B cell (primary cell): ENCODE measurements at regions not wholly inside any gene's neighbourhood (a gene's known extent, or its start where the extent isn't known, plus 50 kb on each side); places are given as distances from the start of the nearest gene placed in this dataset.

Experiments
- ATAC-seq: fragments of 200-7000 bp; cut with Tn5 transposase; one replicate; pipeline ENCODE4 v1.10.0; 2021; ENCODE audit warnings: low read depth, mild to moderate bottlenecking, moderate number of reproducible peaks, moderate library complexity
- CTCF ChIA-PET: fragments of 350-600 bp; sonication (Branson Sonifier 250); formaldehyde crosslinking; loops from one replicate; lab custom pipeline; 2021; ENCODE audit warnings: antibody characterized with exemption, inconsistent platforms; lab: Charles Lee
- POLR2A ChIA-PET: fragments of 350-600 bp; sonication (Branson Sonifier 250); formaldehyde crosslinking; loops from one replicate; lab custom pipeline; 2021; ENCODE audit warnings: antibody characterized with exemption; lab: Charles Lee
- DNase-seq: peaks from one replicate; pipeline ENCODE4 v3.0.0; 2013
- H2AFZ ChIP-seq: 2 replicates; pipeline ENCODE4 v1.6.1; 2012; ENCODE audit warnings: mild to moderate bottlenecking, low read depth, low read length; ENCODE audit not compliant: insufficient read depth, poor library complexity, severe bottlenecking
- H3K27ac ChIP-seq, 2 donors: 1 replicate in 1 of 2; 2 replicates in 1 of 2; pipeline ENCODE4 v1.5.1; 2012 to 2013; ENCODE audit warnings: low read length in 2 of 2, mild to moderate bottlenecking in 2 of 2, moderate library complexity in 1 of 2
- H3K27me3 ChIP-seq, 4 experiments: fragments of 200-600 bp in 1 of 4; sonication (generic) in 1 of 4; replicated peaks in 1 of 4; 1 replicate in 2 of 4; 2 replicates in 2 of 4; pipeline versions ENCODE4 v1.6.1 to v1.7.0; 2013 to 2016; ENCODE audit warnings: low read length in 3 of 4, mild to moderate bottlenecking in 2 of 4, mixed read lengths in 1 of 4, moderate library complexity in 1 of 4; ENCODE audit not compliant: insufficient read depth in 4 of 4, control insufficient read depth in 3 of 4; ENCODE audit errors: control extremely low read depth in 1 of 4
- H3K36me3 ChIP-seq, 2 experiments: replicated peaks in 1 of 2; 1 replicate in 1 of 2; 2 replicates in 1 of 2; pipeline versions ENCODE4 v1.6.1 to v1.7.1; 2013; ENCODE audit warnings: low read length in 1 of 2; ENCODE audit not compliant: insufficient read depth in 2 of 2, control insufficient read depth in 1 of 2; ENCODE audit errors: control extremely low read depth in 1 of 2, extremely low read depth in 1 of 2
- H3K4me1 ChIP-seq, 2 donors: fragments of 200-600 bp in 1 of 2; sonication (generic) in 1 of 2; 1 replicate in 1 of 2; 2 replicates in 1 of 2; pipeline versions ENCODE4 v1.5.1 to v1.6.1; 2013 to 2017; ENCODE audit warnings: low read length in 2 of 2; ENCODE audit not compliant: control insufficient read depth in 2 of 2, insufficient read depth in 2 of 2
- H3K4me2 ChIP-seq: replicated peaks from 2 replicates; pipeline ENCODE3; 2012; ENCODE audit warnings: mild to moderate bottlenecking, low read depth, low read length; ENCODE audit not compliant: poor library complexity, severe bottlenecking
- H3K4me3 ChIP-seq, 5 experiments: fragments of 200-600 bp in 1 of 5; sonication (generic) in 1 of 5; 1 replicate in 3 of 5; 2 replicates in 2 of 5; pipeline versions ENCODE4 v1.5.1 to v1.7.0; 2011 to 2016; ENCODE audit warnings: low read length in 4 of 5, mild to moderate bottlenecking in 4 of 5, low read depth in 2 of 5, control low read depth in 1 of 5, moderate library complexity in 1 of 5; ENCODE audit not compliant: insufficient read depth in 1 of 5; ENCODE audit errors: control extremely low read depth in 1 of 5, extremely low read depth in 1 of 5
- H3K79me2 ChIP-seq: fragments of 200-600 bp; sonication (generic); one replicate; pipeline ENCODE4 v1.6.0; 2016; ENCODE audit warnings: low read length; ENCODE audit not compliant: control insufficient read depth, insufficient read depth
- H3K9ac ChIP-seq: fragments of 200-600 bp; sonication (generic); 2 replicates; pipeline ENCODE4 v1.6.1; 2017; ENCODE audit warnings: mild to moderate bottlenecking, low read length, moderate library complexity
- H3K9me3 ChIP-seq, 3 donors: one replicate each; pipeline versions ENCODE4 v1.6.1 to v1.7.1; 2013; ENCODE audit warnings: low read length in 2 of 3; ENCODE audit not compliant: control insufficient read depth in 2 of 3, insufficient read depth in 1 of 3; ENCODE audit errors: control extremely low read depth in 1 of 3
- H4K20me1 ChIP-seq: 2 replicates; pipeline ENCODE4 v1.6.0; 2012; ENCODE audit warnings: mild to moderate bottlenecking, low read length; ENCODE audit not compliant: insufficient read depth, control insufficient read depth, poor library complexity, severe bottlenecking
- H3K27ac Mint-ChIP-seq: one replicate; pipeline ENCODE4 v1.8.0; 2021; ENCODE audit warnings: mixed read lengths
- H3K27me3 Mint-ChIP-seq: one replicate; pipeline ENCODE4 v1.8.0; 2021; ENCODE audit warnings: mixed read lengths
- H3K4me1 Mint-ChIP-seq: one replicate; pipeline ENCODE4 v1.8.0; 2021; ENCODE audit warnings: mixed read lengths
- H3K4me3 Mint-ChIP-seq: one replicate; pipeline ENCODE4 v1.8.0; 2021; ENCODE audit warnings: mixed read lengths
- H3K9me3 Mint-ChIP-seq: one replicate; pipeline ENCODE4 v1.8.0; 2022; ENCODE audit warnings: mixed read lengths; ENCODE audit not compliant: insufficient read depth
- EZH2 ChIP-seq: IDR thresholded peaks from 2 replicates; pipeline ENCODE4 v1.6.1; 2012; ENCODE audit warnings: borderline replicate concordance, low read depth, mild to moderate bottlenecking, moderate library complexity, low read length; ENCODE audit not compliant: insufficient read depth, poor library complexity, severe bottlenecking
- WGBS: methylation state at CpG from one replicate; pipeline ENCODE4 v1.1.5; 2013; ENCODE audit warnings: missing lambda C conversion rate; ENCODE audit not compliant: insufficient coverage; 5-methylcytosine and 5-hydroxymethylcytosine counted together
- intact Hi-C: fragments of 100-400 bp; cut with micrococcal nuclease; formaldehyde crosslinking; loops from one replicate; pipeline ENCODE4 v1.10.0; 2022
- TF ChIP-seq, protein P1 (sequence below): fragments of 200-600 bp; IDR thresholded peaks from one replicate; pipeline ENCODE4 v1.8.0; 2022; ENCODE audit warnings: antibody characterized with exemption, mild to moderate bottlenecking

GRCh38 chr3:30458376-30459171 is 147.8 kb upstream of the TGFBR2 start:
- Mint-ChIP-seq H3K4me1 (no peaks in the 10 kb centered on the region), H3K4me3 (no peak overlapping the region), H3K27ac (no peak overlapping the region), H3K9me3 (peaks cover 2% of the 10 kb centered on the region), H3K27me3 (no peaks in the 10 kb centered on the region)
- POLR2A ChIA-PET = no interaction called here
- H4K20me1 ChIP-seq = no peaks in the 10 kb centered on the region
- H3K9ac ChIP-seq = no peak overlapping the region
- no peak overlapping the region for H3K27ac ChIP-seq
- DNase-seq (no peak), ATAC-seq (no peak)
- no peaks in the 10 kb centered on the region for H3K4me1 ChIP-seq
- H3K4me2 ChIP-seq = no peak overlapping the region
- no peak overlapping the region for H2AFZ ChIP-seq
- no peak for TF ChIP-seq EZH2
- TF ChIP-seq, protein P1, sequence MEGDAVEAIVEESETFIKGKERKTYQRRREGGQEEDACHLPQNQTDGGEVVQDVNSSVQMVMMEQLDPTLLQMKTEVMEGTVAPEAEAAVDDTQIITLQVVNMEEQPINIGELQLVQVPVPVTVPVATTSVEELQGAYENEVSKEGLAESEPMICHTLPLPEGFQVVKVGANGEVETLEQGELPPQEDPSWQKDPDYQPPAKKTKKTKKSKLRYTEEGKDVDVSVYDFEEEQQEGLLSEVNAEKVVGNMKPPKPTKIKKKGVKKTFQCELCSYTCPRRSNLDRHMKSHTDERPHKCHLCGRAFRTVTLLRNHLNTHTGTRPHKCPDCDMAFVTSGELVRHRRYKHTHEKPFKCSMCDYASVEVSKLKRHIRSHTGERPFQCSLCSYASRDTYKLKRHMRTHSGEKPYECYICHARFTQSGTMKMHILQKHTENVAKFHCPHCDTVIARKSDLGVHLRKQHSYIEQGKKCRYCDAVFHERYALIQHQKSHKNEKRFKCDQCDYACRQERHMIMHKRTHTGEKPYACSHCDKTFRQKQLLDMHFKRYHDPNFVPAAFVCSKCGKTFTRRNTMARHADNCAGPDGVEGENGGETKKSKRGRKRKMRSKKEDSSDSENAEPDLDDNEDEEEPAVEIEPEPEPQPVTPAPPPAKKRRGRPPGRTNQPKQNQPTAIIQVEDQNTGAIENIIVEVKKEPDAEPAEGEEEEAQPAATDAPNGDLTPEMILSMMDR = no peak
- H3K36me3 ChIP-seq = no peaks in the 10 kb centered on the region
- H3K27me3 ChIP-seq = no peaks in the 10 kb centered on the region
- H3K79me2 ChIP-seq = no peaks in the 10 kb centered on the region
- no peak overlapping the region for H3K4me3 ChIP-seq
- CTCF ChIA-PET = interaction anchor here (1.0 kb wide), 1 partner anchor 11 kb away, joined by 3 read pairs; no protein-coding TSS in a partner anchor
- peaks cover 0 to 7% (median 2%) of the 10 kb centered on the region in 3 donors for H3K9me3 ChIP-seq
- intact Hi-C loops = no loop called here
- 100% methylated on average over 1 of the region's 1 CpG for WGBS

- POLR2A ChIA-PET = no interaction called here
- Histone ChIP-seq H3K4me2 (no peak overlapping the region), H2AFZ (no peak overlapping the region), H4K20me1 (no peaks in the 10 kb centered on the region), H3K27me3 (no peaks in the 10 kb centered on the region), H3K36me3 (no peaks in the 10 kb centered on the region), H3K9ac (no peak overlapping the region), H3K4me3 (no peak overlapping the region), H3K79me2 (no peaks in the 10 kb centered on the region), H3K4me1 (no peaks in the 10 kb centered on the region), H3K9me3 (peaks cover 0 to 12% (median 2%) of the 10 kb centered on the region in 3 donors), H3K27ac (no peak overlapping the region)
- ATAC-seq (no peak), DNase-seq (no peak)
- CTCF ChIA-PET = interaction anchor here (1.2 kb wide), 1 partner anchor 142 kb away, joined by 3 read pairs; no protein-coding TSS in a partner anchor
- 83% methylated on average over 2 of the region's 2 CpGs for WGBS
- Mint-ChIP-seq H3K27me3 (no peaks in the 10 kb centered on the region), H3K4me3 (no peak overlapping the region), H3K27ac (no peak overlapping the region), H3K4me1 (no peaks in the 10 kb centered on the region), H3K9me3 (peaks cover 4% of the 10 kb centered on the region)
- intact Hi-C loops = no loop called here
- TF ChIP-seq, protein P1 = no peak
- no peak for TF ChIP-seq EZH2
These were observed 145.1 kb upstream of the TGFBR2 start for GRCh38 chr3:30461311-30461710.
